ENCODE measurements at regions not wholly inside any gene's neighbourhood (a gene's known extent, or its start where the extent isn't known, plus 50 kb on each side); places are given as distances from the start of the nearest gene placed in this dataset.

DNA sequence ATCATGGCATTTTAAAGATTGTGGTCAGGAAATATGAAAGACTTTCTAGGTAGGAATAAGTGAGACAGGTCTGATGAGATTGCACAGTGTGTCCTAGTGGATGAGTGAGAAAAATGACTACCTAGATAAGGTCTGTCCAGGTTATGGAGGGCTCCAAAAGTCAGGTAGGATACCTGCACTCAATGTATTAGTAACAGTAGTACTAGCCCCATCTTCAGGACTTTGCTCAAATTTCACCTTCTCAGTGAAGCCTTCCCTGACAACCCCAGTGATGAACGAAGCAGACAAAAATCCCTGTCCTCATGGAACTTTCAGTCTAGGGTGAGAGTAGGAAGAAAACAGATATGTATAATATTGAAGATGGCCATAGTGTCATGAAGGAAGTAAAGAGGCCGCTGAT, 85.7 kb downstream of the ZIC3 start:
- TF ChIP-seq SIN3A (IDR thresholded peaks at IDR 0.05; ENCODE audit: borderline replicate concordance, insufficient read depth, low read length) (no peak), POLR2AphosphoS5 (IDR thresholded peaks at IDR 0.05; ENCODE audit: low read depth, low read length) (no peak), FOXP2 (optimal IDR thresholded peaks at IDR 0.05; ENCODE audit: borderline replicate concordance, extremely low read depth, extremely low read length, insufficient read depth) (no peak), REST (IDR thresholded peaks at IDR 0.05; ENCODE audit: insufficient read depth in 1 of 2, low read depth in 2 of 2, low read length in 2 of 2) (no peak)

All from PFSK-1 (cell line).